ENCODE measurements at regions not wholly inside any gene's neighbourhood (a gene's known extent, or its start where the extent isn't known, plus 50 kb on each side); places are given as distances from the start of the nearest gene placed in this dataset.

GRCh38 chr13:73394066-73394465, 335.3 kb downstream of the KLF5 start:
- Mint-ChIP-seq H3K9me3 (ENCODE audit: unreplicated experiment) (peaks cover 7% of the 10 kb centered on the region), H3K4me3 (ENCODE audit: unreplicated experiment) (no peak overlapping the region), H3K36me3 (ENCODE audit: low read depth, unreplicated experiment) (no peaks in the 10 kb centered on the region), H3K27ac (ENCODE audit: unreplicated experiment) (no peak overlapping the region), H3K27me3 (ENCODE audit: low read depth, unreplicated experiment) (no peaks in the 10 kb centered on the region), H3K4me1 (ENCODE audit: low read depth, unreplicated experiment) (no peaks in the 10 kb centered on the region)
- H3K27me3 ChIP-seq (ENCODE audit: insufficient read depth, low read length): no peaks in the 10 kb centered on the region
- H3K9me3 ChIP-seq (ENCODE audit: insufficient read depth, low read depth, low read length): no peaks in the 10 kb centered on the region
- no peaks in the 10 kb centered on the region for H3K79me2 ChIP-seq (ENCODE audit: insufficient read depth, low read length)
- H3K4me2 ChIP-seq (ENCODE audit: low read length): no peak overlapping the region
- no peaks in the 10 kb centered on the region for H3K4me1 ChIP-seq (ENCODE audit: insufficient read depth, low read length)
- H3K27ac ChIP-seq (ENCODE audit: low read depth, low read length): no peak overlapping the region
- H3K4me3 ChIP-seq (ENCODE audit: insufficient read depth, low read depth, low read length): no peak overlapping the region
- FAIRE-seq (no peak), DNase-seq (ENCODE audit: low read depth) (no peak)
- no peaks in the 10 kb centered on the region for H4K20me1 ChIP-seq (ENCODE audit: insufficient read depth, low read length)
- no peak overlapping the region for H2AFZ ChIP-seq (ENCODE audit: low read depth, low read length)
- H3K9ac ChIP-seq (ENCODE audit: low read length): no peak overlapping the region
- no peak for TF ChIP-seq CTCF (IDR thresholded peaks at IDR 0.05; ENCODE audit: insufficient read depth, low read depth, low read length)
- no peak for TF ChIP-seq EZH2 (IDR thresholded peaks at IDR 0.05; ENCODE audit: insufficient read depth, low read length)
- no peaks in the 10 kb centered on the region for H3K36me3 ChIP-seq (ENCODE audit: insufficient read depth, low read length)

- no peaks in the 10 kb centered on the region for H3K4me1 ChIP-seq (ENCODE audit: insufficient read depth, low read length)
- no peak for FAIRE-seq
- Mint-ChIP-seq H3K27ac (ENCODE audit: unreplicated experiment) (no peak overlapping the region), H3K4me3 (ENCODE audit: unreplicated experiment) (no peak overlapping the region), H3K27me3 (ENCODE audit: low read depth, unreplicated experiment) (no peaks in the 10 kb centered on the region), H3K4me1 (ENCODE audit: low read depth, unreplicated experiment) (no peaks in the 10 kb centered on the region), H3K36me3 (ENCODE audit: low read depth, unreplicated experiment) (no peaks in the 10 kb centered on the region), H3K9me3 (ENCODE audit: unreplicated experiment) (peaks cover 7% of the 10 kb centered on the region)
- H3K27ac ChIP-seq (ENCODE audit: low read depth, low read length): no peak overlapping the region
- H3K36me3 ChIP-seq (ENCODE audit: insufficient read depth, low read length): no peaks in the 10 kb centered on the region
- H4K20me1 ChIP-seq (ENCODE audit: insufficient read depth, low read length): no peaks in the 10 kb centered on the region
- DNase-seq (ENCODE audit: low read depth): no peak
- H2AFZ ChIP-seq (ENCODE audit: low read depth, low read length): no peak overlapping the region
- H3K79me2 ChIP-seq (ENCODE audit: insufficient read depth, low read length): no peaks in the 10 kb centered on the region
- no peaks in the 10 kb centered on the region for H3K9me3 ChIP-seq (ENCODE audit: insufficient read depth, low read depth, low read length)
- no peak overlapping the region for H3K4me2 ChIP-seq (ENCODE audit: low read length)
- no peak overlapping the region for H3K9ac ChIP-seq (ENCODE audit: low read length)
- H3K27me3 ChIP-seq (ENCODE audit: insufficient read depth, low read length): no peaks in the 10 kb centered on the region
- H3K4me3 ChIP-seq (ENCODE audit: insufficient read depth, low read depth, low read length): no peak overlapping the region
- TF ChIP-seq CTCF (IDR thresholded peaks at IDR 0.05; ENCODE audit: insufficient read depth, low read depth, low read length) (no peak), EZH2 (IDR thresholded peaks at IDR 0.05; ENCODE audit: insufficient read depth, low read length) (no peak)
These were observed 331.3 kb downstream of the KLF5 start for GRCh38 chr13:73390100-73390499.

- TF ChIP-seq EZH2 (IDR thresholded peaks at IDR 0.05; ENCODE audit: insufficient read depth, low read length) (no peak), CTCF (IDR thresholded peaks at IDR 0.05; ENCODE audit: insufficient read depth, low read depth, low read length) (no peak)
- no peak overlapping the region for H3K9ac ChIP-seq (ENCODE audit: low read length)
- no peak overlapping the region for H3K27ac Mint-ChIP-seq (ENCODE audit: unreplicated experiment)
- H3K4me3 ChIP-seq (ENCODE audit: insufficient read depth, low read depth, low read length): no peak overlapping the region
- no peaks in the 10 kb centered on the region for H3K27me3 ChIP-seq (ENCODE audit: insufficient read depth, low read length)
- no peak overlapping the region for H2AFZ ChIP-seq (ENCODE audit: low read depth, low read length)
- H3K4me1 Mint-ChIP-seq (ENCODE audit: low read depth, unreplicated experiment): no peaks in the 10 kb centered on the region
- no peak for FAIRE-seq
- no peaks in the 10 kb centered on the region for H4K20me1 ChIP-seq (ENCODE audit: insufficient read depth, low read length)
- H3K36me3 Mint-ChIP-seq (ENCODE audit: low read depth, unreplicated experiment): no peaks in the 10 kb centered on the region
- no peaks in the 10 kb centered on the region for H3K79me2 ChIP-seq (ENCODE audit: insufficient read depth, low read length)
- H3K36me3 ChIP-seq (ENCODE audit: insufficient read depth, low read length): no peaks in the 10 kb centered on the region
- no peaks in the 10 kb centered on the region for H3K9me3 ChIP-seq (ENCODE audit: insufficient read depth, low read depth, low read length)
- H3K4me1 ChIP-seq (ENCODE audit: insufficient read depth, low read length): no peaks in the 10 kb centered on the region
- H3K27me3 Mint-ChIP-seq (ENCODE audit: low read depth, unreplicated experiment): peaks cover 3% of the 10 kb centered on the region
- H3K4me2 ChIP-seq (ENCODE audit: low read length): no peak overlapping the region
- no peak overlapping the region for H3K27ac ChIP-seq (ENCODE audit: low read depth, low read length)
- H3K4me3 Mint-ChIP-seq (ENCODE audit: unreplicated experiment): no peak overlapping the region
- H3K9me3 Mint-ChIP-seq (ENCODE audit: unreplicated experiment): peaks cover 7% of the 10 kb centered on the region
- DNase-seq (ENCODE audit: low read depth): no peak
These were observed 329.8 kb downstream of the KLF5 start for GRCh38 chr13:73388586-73388985.
